Naive thymus-derived CD4-positive, alpha-beta T cell (primary cell): ENCODE measurements at regions not wholly inside any gene's neighbourhood (a gene's known extent, or its start where the extent isn't known, plus 50 kb on each side); places are given as distances from the start of the nearest gene placed in this dataset.

ENCODE experiments used
- ATAC-seq: fragments of 150-1000 bp; cut with Tn5 transposase; 2 replicates; pipeline ENCODE4 v1.10.0; 2021; ENCODE audit warnings: mild to moderate bottlenecking, moderate library complexity
- CTCF ChIA-PET: fragments of 350-600 bp; sonication (Branson Sonifier 250); formaldehyde crosslinking; loops from one replicate; lab custom pipeline; 2021; ENCODE audit warnings: antibody characterized with exemption; lab: Charles Lee
- POLR2A ChIA-PET: fragments of 350-600 bp; sonication (Branson Sonifier 250); formaldehyde crosslinking; loops from one replicate; lab custom pipeline; 2021; ENCODE audit warnings: antibody characterized with exemption, inconsistent platforms; lab: Charles Lee
- DNase-seq, 9 donors: peaks; one replicate each; pipeline versions ENCODE4 v3.0.0 to v3.0.0-alpha.2; 2020 to 2022; ENCODE audit warnings: mixed read lengths in 1 of 9
- H3K27ac ChIP-seq: one replicate; pipeline ENCODE4 v1.7.0; 2013; ENCODE audit warnings: mild to moderate bottlenecking, low read depth, low read length, moderate library complexity
- H3K27me3 ChIP-seq, 2 donors: one replicate each; pipeline ENCODE4 v1.7.0; 2013; ENCODE audit warnings: low read length in 2 of 2, mild to moderate bottlenecking in 2 of 2, moderate library complexity in 2 of 2; ENCODE audit not compliant: control insufficient read depth in 2 of 2, insufficient read depth in 2 of 2
- H3K36me3 ChIP-seq, 3 experiments: 1 replicate in 2 of 3; 2 replicates in 1 of 3; pipeline ENCODE4 v1.7.0; 2013; ENCODE audit warnings: low read length in 3 of 3, mild to moderate bottlenecking in 3 of 3, moderate library complexity in 1 of 3; ENCODE audit not compliant: insufficient read depth in 3 of 3, control insufficient read depth in 2 of 3
- H3K4me1 ChIP-seq, 2 donors: one replicate each; pipeline ENCODE4 v1.7.0; 2013; ENCODE audit warnings: low read length in 2 of 2, mild to moderate bottlenecking in 2 of 2, moderate library complexity in 1 of 2; ENCODE audit not compliant: control insufficient read depth in 2 of 2, insufficient read depth in 2 of 2
- H3K4me3 ChIP-seq: 2 replicates; pipeline ENCODE4 v1.7.0; 2013; ENCODE audit warnings: mild to moderate bottlenecking, low read length
- H3K9me3 ChIP-seq, 3 experiments: 1 replicate in 2 of 3; 2 replicates in 1 of 3; pipeline ENCODE4 v1.7.0; 2013; ENCODE audit warnings: low read length in 3 of 3; ENCODE audit not compliant: control insufficient read depth in 2 of 3
- H3K27ac Mint-ChIP-seq, 9 donors: one replicate each; pipeline ENCODE4 v1.8.0; 2020 to 2022; ENCODE audit warnings: mixed read lengths in 9 of 9, mild to moderate bottlenecking in 8 of 9, moderate library complexity in 5 of 9, inconsistent platforms in 2 of 9
- H3K27me3 Mint-ChIP-seq, 5 donors: one replicate each; pipeline ENCODE4 v1.8.0; 2021 to 2022; ENCODE audit warnings: mixed read lengths in 5 of 5, mild to moderate bottlenecking in 1 of 5
- H3K36me3 Mint-ChIP-seq, 5 donors: one replicate each; pipeline ENCODE4 v1.8.0; 2020 to 2022; ENCODE audit warnings: mixed read lengths in 5 of 5, mild to moderate bottlenecking in 3 of 5, inconsistent platforms in 1 of 5
- H3K4me1 Mint-ChIP-seq, 7 donors: one replicate each; pipeline ENCODE4 v1.8.0; 2020 to 2022; ENCODE audit warnings: mixed read lengths in 7 of 7, mild to moderate bottlenecking in 3 of 7, inconsistent platforms in 1 of 7
- H3K4me3 Mint-ChIP-seq, 10 donors: one replicate each; pipeline ENCODE4 v1.8.0; 2020 to 2022; ENCODE audit warnings: mild to moderate bottlenecking in 10 of 10, mixed read lengths in 10 of 10, moderate library complexity in 6 of 10, inconsistent platforms in 2 of 10
- H3K9me3 Mint-ChIP-seq, 11 donors: one replicate each; pipeline ENCODE4 v1.8.0; 2020 to 2022; ENCODE audit warnings: mixed read lengths in 11 of 11, mild to moderate bottlenecking in 4 of 11, inconsistent platforms in 1 of 11, moderate library complexity in 1 of 11
- intact Hi-C, 2 donors: fragments of 100-400 bp; cut with micrococcal nuclease; formaldehyde crosslinking; loops; one replicate each; pipeline ENCODE4 v1.15.1; 2023

GRCh38 chr2:217325816-217326215 lies 466.0 kb upstream of the TNP1 start:
- ChIA-PET POLR2A (no interaction called here), CTCF (no interaction called here)
- no peaks in the 10 kb centered on the region for H3K36me3 ChIP-seq
- no peak overlapping the region for H3K27ac Mint-ChIP-seq
- peaks cover 4 to 16% (median 6%) of the 10 kb centered on the region in 5 donors for H3K27me3 Mint-ChIP-seq
- intact Hi-C loops, result no loop called here
- H3K27ac ChIP-seq, result no peak overlapping the region
- H3K36me3 Mint-ChIP-seq, result peaks cover 2 to 27% (median 19%) of the 10 kb centered on the region in 5 donors
- H3K9me3 Mint-ChIP-seq, result peaks cover 4 to 22% (median 11%) of the 10 kb centered on the region in 11 donors
- no peaks in the 10 kb centered on the region for H3K27me3 ChIP-seq
- H3K4me1 Mint-ChIP-seq, result no peaks in the 10 kb centered on the region
- H3K9me3 ChIP-seq, result no peaks in the 10 kb centered on the region
- DNase-seq (no peak), ATAC-seq (no peak)
- no peaks in the 10 kb centered on the region for H3K4me1 ChIP-seq
- H3K4me3 ChIP-seq, result no peak overlapping the region
- H3K4me3 Mint-ChIP-seq, result no peak overlapping the region

- CTCF ChIA-PET, result no interaction called here
These were observed 465.4 kb upstream of the TNP1 start for GRCh38 chr2:217325251-217325650.

GRCh38 chr2:217316743-217317142 lies 456.9 kb upstream of the TNP1 start:
- ATAC-seq (peak; percentile 37), DNase-seq (no peak)
- no peaks in the 10 kb centered on the region for H3K9me3 ChIP-seq
- POLR2A ChIA-PET, result no interaction called here
- H3K36me3 Mint-ChIP-seq, result peaks cover 0 to 14% (median 3%) of the 10 kb centered on the region in 5 donors
- no peaks in the 10 kb centered on the region for H3K27me3 ChIP-seq
- no peaks in the 10 kb centered on the region for H3K27me3 Mint-ChIP-seq
- intact Hi-C loops, result no loop called here
- H3K27ac ChIP-seq, result no peak overlapping the region
- CTCF ChIA-PET, result no interaction called here
- no peak overlapping the region for H3K27ac Mint-ChIP-seq
- peaks cover 10 to 29% (median 18%) of the 10 kb centered on the region in 7 donors for H3K4me1 Mint-ChIP-seq
- peaks cover 0 to 2% (median 0%) of the 10 kb centered on the region in 11 donors for H3K9me3 Mint-ChIP-seq
- H3K4me1 ChIP-seq, result no peaks in the 10 kb centered on the region
- peak overlapping the region in 1 of 10 donors; percentile 24 for H3K4me3 Mint-ChIP-seq
- no peaks in the 10 kb centered on the region for H3K36me3 ChIP-seq
- no peak overlapping the region for H3K4me3 ChIP-seq

More at GRCh38 chr2:217325251-217325650, 465.4 kb upstream of the TNP1 start:
- ATAC-seq (no peak), DNase-seq (no peak)
- Mint-ChIP-seq H3K4me3 (no peak overlapping the region), H3K4me1 (no peaks in the 10 kb centered on the region), H3K27ac (no peak overlapping the region), H3K36me3 (peaks cover 2 to 27% (median 19%) of the 10 kb centered on the region in 5 donors), H3K27me3 (peaks cover 4 to 16% (median 6%) of the 10 kb centered on the region in 5 donors), H3K9me3 (peaks cover 4 to 22% (median 11%) of the 10 kb centered on the region in 11 donors)
- H3K4me3 ChIP-seq, result no peak overlapping the region
- intact Hi-C loops, result no loop called here
- no peak overlapping the region for H3K27ac ChIP-seq
- no peaks in the 10 kb centered on the region for H3K4me1 ChIP-seq
- no peaks in the 10 kb centered on the region for H3K36me3 ChIP-seq
- H3K27me3 ChIP-seq, result no peaks in the 10 kb centered on the region
- no peaks in the 10 kb centered on the region for H3K9me3 ChIP-seq
- POLR2A ChIA-PET, result no interaction called here

DNA sequence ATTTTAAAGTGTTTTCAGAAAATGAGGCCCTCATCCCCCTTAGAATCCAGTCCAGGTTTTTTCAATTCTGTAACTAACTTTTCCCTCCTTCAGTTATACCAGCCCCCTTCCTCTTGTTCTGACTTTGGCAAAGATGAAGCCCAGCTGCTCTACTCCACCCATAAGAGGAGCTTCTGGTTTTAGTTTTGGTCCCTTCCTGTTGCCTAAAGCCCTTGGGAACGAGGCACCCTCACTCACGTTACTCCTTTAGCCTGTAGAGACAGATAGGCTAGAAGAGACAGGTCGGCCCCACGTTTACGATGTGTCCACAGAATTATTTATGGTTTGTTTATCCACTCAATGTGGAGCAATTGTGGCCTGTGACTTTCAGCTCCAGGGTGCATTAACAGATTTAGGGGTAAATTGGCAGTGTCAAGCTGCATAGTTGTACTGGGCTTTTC lies 454.2 kb upstream of the TNP1 start:
- no peak for DNase-seq
- H3K4me1 ChIP-seq, result no peaks in the 10 kb centered on the region
- ATAC-seq, result no peak
- H3K36me3 Mint-ChIP-seq, result peaks cover 0 to 21% (median 7%) of the 10 kb centered on the region in 5 donors
- H3K36me3 ChIP-seq, result no peaks in the 10 kb centered on the region
- no peak overlapping the region for H3K4me3 Mint-ChIP-seq
- POLR2A ChIA-PET, result no interaction called here
- H3K27me3 ChIP-seq, result no peaks in the 10 kb centered on the region
- intact Hi-C loops, result no loop called here
- peaks cover 10 to 29% (median 18%) of the 10 kb centered on the region in 7 donors for H3K4me1 Mint-ChIP-seq
- no peak overlapping the region for H3K27ac ChIP-seq
- CTCF ChIA-PET, result no interaction called here
- no peak overlapping the region for H3K4me3 ChIP-seq
- H3K27ac Mint-ChIP-seq, result no peak overlapping the region
- peaks cover 0 to 6% (median 0%) of the 10 kb centered on the region in 11 donors for H3K9me3 Mint-ChIP-seq
- no peaks in the 10 kb centered on the region for H3K9me3 ChIP-seq
- H3K27me3 Mint-ChIP-seq, result no peaks in the 10 kb centered on the region

- H3K27ac ChIP-seq, result no peak overlapping the region
- H3K4me1 ChIP-seq, result no peaks in the 10 kb centered on the region
- Mint-ChIP-seq H3K9me3 (peaks cover 0 to 7% (median 0%) of the 10 kb centered on the region in 11 donors), H3K36me3 (peaks cover 0 to 23% (median 7%) of the 10 kb centered on the region in 5 donors), H3K4me3 (no peak overlapping the region), H3K27me3 (no peaks in the 10 kb centered on the region), H3K4me1 (peaks cover 10 to 29% (median 18%) of the 10 kb centered on the region in 7 donors), H3K27ac (no peak overlapping the region)
- ChIA-PET CTCF (no interaction called here), POLR2A (no interaction called here)
- no peaks in the 10 kb centered on the region for H3K36me3 ChIP-seq
- no peaks in the 10 kb centered on the region for H3K9me3 ChIP-seq
- intact Hi-C loops, result no loop called here
- no peak overlapping the region for H3K4me3 ChIP-seq
- ATAC-seq (no peak), DNase-seq (no peak)
- no peaks in the 10 kb centered on the region for H3K27me3 ChIP-seq
These were observed 453.5 kb upstream of the TNP1 start for GRCh38 chr2:217313386-217313785.

GRCh38 chr2:217309056-217309455 lies 449.2 kb upstream of the TNP1 start:
- Histone ChIP-seq H3K4me1 (no peaks in the 10 kb centered on the region), H3K4me3 (no peak overlapping the region), H3K9me3 (no peaks in the 10 kb centered on the region), H3K36me3 (no peaks in the 10 kb centered on the region), H3K27me3 (no peaks in the 10 kb centered on the region), H3K27ac (no peak overlapping the region)
- CTCF ChIA-PET, result no interaction called here
- Mint-ChIP-seq H3K27ac (no peak overlapping the region), H3K36me3 (peaks cover 0 to 16% (median 4%) of the 10 kb centered on the region in 5 donors), H3K27me3 (peaks cover 0 to 11% (median 0%) of the 10 kb centered on the region in 5 donors), H3K4me3 (no peak overlapping the region), H3K4me1 (no peaks in the 10 kb centered on the region), H3K9me3 (peaks cover 0 to 8% (median 0%) of the 10 kb centered on the region in 11 donors)
- no peak for DNase-seq
- no peak for ATAC-seq
- POLR2A ChIA-PET, result no interaction called here
- intact Hi-C loops, result no loop called here

DNA sequence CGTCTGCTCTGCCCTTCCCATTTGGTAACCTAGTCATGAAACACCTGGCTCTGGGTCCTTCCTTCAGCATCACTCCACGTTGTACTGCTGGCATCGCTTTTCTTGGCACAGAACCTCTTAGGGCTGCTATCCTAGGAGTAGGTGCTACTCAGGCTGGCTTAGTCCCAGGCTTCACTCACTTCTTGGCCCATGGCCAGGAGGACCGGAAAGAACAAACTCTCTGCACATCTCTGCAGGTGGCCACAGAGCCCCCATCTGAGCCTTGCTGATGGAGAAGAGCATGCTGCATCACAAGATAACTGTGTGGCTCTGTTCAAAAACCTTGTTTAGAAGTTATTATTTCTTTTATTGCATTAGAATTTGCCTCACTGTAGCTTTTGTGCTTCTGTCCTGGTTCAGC lies 447.2 kb upstream of the TNP1 start:
- Histone ChIP-seq H3K27ac (no peak overlapping the region), H3K4me3 (no peak overlapping the region), H3K4me1 (no peaks in the 10 kb centered on the region), H3K9me3 (no peaks in the 10 kb centered on the region), H3K27me3 (no peaks in the 10 kb centered on the region), H3K36me3 (no peaks in the 10 kb centered on the region)
- no peak for ATAC-seq
- Mint-ChIP-seq H3K27me3 (peaks cover 0 to 11% (median 0%) of the 10 kb centered on the region in 5 donors), H3K36me3 (peaks cover 0 to 16% (median 4%) of the 10 kb centered on the region in 5 donors), H3K27ac (no peak overlapping the region), H3K9me3 (peaks cover 0 to 8% (median 0%) of the 10 kb centered on the region in 11 donors), H3K4me3 (no peak overlapping the region), H3K4me1 (no peaks in the 10 kb centered on the region)
- no peak for DNase-seq
- ChIA-PET POLR2A (no interaction called here), CTCF (no interaction called here)
- intact Hi-C loops, result no loop called here
